CD4-positive, alpha-beta T cell treated with Interleukin-21 for 1 hour (primary cell): ENCODE measurements at regions not wholly inside any gene's neighbourhood (a gene's known extent, or its start where the extent isn't known, plus 50 kb on each side); places are given as distances from the start of the nearest gene placed in this dataset.
"Not testable (repeated sequence)": the region's sequence is repeated elsewhere in the genome, so short reads cannot be mapped to it uniquely, and the experiment has no call there.

Source experiments
- DNase-seq: peaks from one replicate; pipeline ENCODE4 v3.0.0-alpha.2; 2020

- DNase-seq = no peak
Measured at GRCh38 chr5:1997640-1998347, 115.1 kb upstream of the IRX4 start.

GRCh38 chr5:1995491-1995890 lies 112.8 kb upstream of the IRX4 start:
- DNase-seq = no peak

- DNase-seq = no peak
Measured at GRCh38 chr5:1987471-1987870, 104.7 kb upstream of the IRX4 start.

- DNase-seq = no peak
Measured at GRCh38 chr5:1985781-1986180, 103.1 kb upstream of the IRX4 start.

- DNase-seq = no peak
Measured at GRCh38 chr5:1983919-1984695, 101.4 kb upstream of the IRX4 start.

- no peak for DNase-seq
Measured at GRCh38 chr5:1983401-1983800, 100.7 kb upstream of the IRX4 start.

- DNase-seq = not testable (repeated sequence)
Measured at GRCh38 chr5:1982561-1982960, 99.8 kb upstream of the IRX4 start.

GRCh38 chr5:1975898-1976765 lies 93.4 kb upstream of the IRX4 start:
- DNase-seq = no peak

- no peak for DNase-seq
Measured at GRCh38 chr5:1975406-1975715, 92.6 kb upstream of the IRX4 start.

- no peak for DNase-seq
Measured at GRCh38 chr5:1974501-1975405, 92.0 kb upstream of the IRX4 start.

GRCh38 chr5:1974081-1974480 lies 91.4 kb upstream of the IRX4 start:
- DNase-seq = no peak

GRCh38 chr5:1973391-1974013 lies 90.8 kb upstream of the IRX4 start:
- DNase-seq = no peak

- no peak for DNase-seq
Measured at GRCh38 chr5:1971944-1972343, 89.2 kb upstream of the IRX4 start.

- no peak for DNase-seq
Measured at GRCh38 chr5:1967736-1968135, 85.0 kb upstream of the IRX4 start.

GRCh38 chr5:1966461-1966860 lies 83.7 kb upstream of the IRX4 start:
- no peak for DNase-seq

GRCh38 chr5:1965925-1966324 lies 83.2 kb upstream of the IRX4 start:
- no peak for DNase-seq

- DNase-seq = no peak
Measured at GRCh38 chr5:1963941-1964451, 81.3 kb upstream of the IRX4 start.

- DNase-seq = no peak
Measured at GRCh38 chr5:1963358-1963757, 80.6 kb upstream of the IRX4 start.

GRCh38 chr5:1962619-1963355 lies 80.1 kb upstream of the IRX4 start:
- no peak for DNase-seq

GRCh38 chr5:1961952-1962595 lies 79.3 kb upstream of the IRX4 start:
- no peak for DNase-seq
